Smooth muscle cell (in vitro differentiated cells): ENCODE measurements at regions not wholly inside any gene's neighbourhood (a gene's known extent, or its start where the extent isn't known, plus 50 kb on each side); places are given as distances from the start of the nearest gene placed in this dataset.

Experiments
- DNase-seq: peaks from one replicate; lab custom pipeline; 2025; ENCODE audit not compliant: unreplicated experiment; lab: John Stamatoyannopoulos, UW
- H2AFZ ChIP-seq: fragments of 200-600 bp; sonication (generic); 2 replicates; pipeline ENCODE4 v1.6.0; 2016; ENCODE audit warnings: antibody characterized with exemption, low read depth, mild to moderate bottlenecking
- H3F3A ChIP-seq: fragments of 200-600 bp; sonication (generic); 2 replicates; pipeline ENCODE4 v1.6.0; 2017; ENCODE audit warnings: antibody characterized with exemption, low read depth
- H3K27ac ChIP-seq: fragments of 200-600 bp; sonication (generic); 2 replicates; pipeline ENCODE4 v1.5.1; 2016; ENCODE audit warnings: low read depth, mild to moderate bottlenecking
- H3K27me3 ChIP-seq: fragments of 200-600 bp; sonication (generic); 2 replicates; pipeline ENCODE4 v1.6.1; 2016; ENCODE audit warnings: low read depth, mild to moderate bottlenecking
- H3K36me3 ChIP-seq: fragments of 200-600 bp; sonication (generic); 2 replicates; pipeline ENCODE4 v1.5.1; 2016; ENCODE audit warnings: low read depth
- H3K4me1 ChIP-seq: fragments of 200-600 bp; sonication (generic); 2 replicates; pipeline ENCODE4 v1.5.1; 2016; ENCODE audit warnings: low read depth
- H3K4me2 ChIP-seq: fragments of 200-600 bp; sonication (generic); 2 replicates; pipeline ENCODE4 v1.6.0; 2016; ENCODE audit warnings: mild to moderate bottlenecking
- H3K4me3 ChIP-seq: fragments of 200-600 bp; sonication (generic); 2 replicates; pipeline ENCODE4 v1.5.1; 2016; ENCODE audit warnings: mild to moderate bottlenecking
- H3K79me2 ChIP-seq: fragments of 200-600 bp; sonication (generic); 2 replicates; pipeline ENCODE4 v1.6.0; 2016; ENCODE audit warnings: low read depth, mild to moderate bottlenecking
- H3K9ac ChIP-seq: fragments of 200-600 bp; sonication (generic); 2 replicates; pipeline ENCODE4 v1.6.0; 2016; ENCODE audit warnings: low read depth
- H3K9me3 ChIP-seq: fragments of 200-600 bp; sonication (generic); replicated peaks from 2 replicates; pipeline ENCODE4 v1.5.1; 2016; ENCODE audit warnings: low read depth
- H4K20me1 ChIP-seq: fragments of 200-600 bp; sonication (generic); 2 replicates; pipeline ENCODE4 v1.6.0; 2016; ENCODE audit warnings: low read depth
- CTCF ChIP-seq: fragments of 200-600 bp; sonication (generic); IDR thresholded peaks from 2 replicates; pipeline ENCODE4 v1.5.1; 2017; ENCODE audit warnings: borderline replicate concordance, mild to moderate bottlenecking, antibody characterized with exemption; ENCODE audit not compliant: insufficient read depth, poor library complexity, severe bottlenecking
- WGBS: methylation state at CpG from one replicate; pipeline ENCODE4 v1.1.7; 2016; ENCODE audit warnings: low lambda C conversion rate; 5-methylcytosine and 5-hydroxymethylcytosine counted together

GRCh38 chrX:42485601-42486000 is 292.4 kb downstream of the PPP1R2C start:
- Histone ChIP-seq H3F3A (no peaks in the 10 kb centered on the region), H3K4me1 (no peaks in the 10 kb centered on the region), H3K4me2 (no peak overlapping the region), H3K79me2 (no peaks in the 10 kb centered on the region), H3K9ac (no peak overlapping the region), H4K20me1 (no peaks in the 10 kb centered on the region), H2AFZ (no peak overlapping the region), H3K27me3 (no peaks in the 10 kb centered on the region), H3K27ac (no peak overlapping the region), H3K4me3 (no peak overlapping the region), H3K9me3 (no peaks in the 10 kb centered on the region), H3K36me3 (no peaks in the 10 kb centered on the region)
- WGBS, result 66% methylated on average over 2 of the region's 2 CpGs
- DNase-seq, result no peak
- TF ChIP-seq CTCF, result no peak

GRCh38 chrX:42484233-42484632 is 293.7 kb downstream of the PPP1R2C start:
- no peak for TF ChIP-seq CTCF

GRCh38 chrX:42477396-42477795 is 300.6 kb downstream of the PPP1R2C start:
- H3K36me3 ChIP-seq, result no peaks in the 10 kb centered on the region
- no peaks in the 10 kb centered on the region for H3K79me2 ChIP-seq
- no peak overlapping the region for H3K4me2 ChIP-seq
- no peaks in the 10 kb centered on the region for H4K20me1 ChIP-seq
- no peaks in the 10 kb centered on the region for H3K9me3 ChIP-seq
- no peaks in the 10 kb centered on the region for H3K4me1 ChIP-seq
- H3K27me3 ChIP-seq, result no peaks in the 10 kb centered on the region
- no peak overlapping the region for H3K9ac ChIP-seq
- no peak overlapping the region for H3K4me3 ChIP-seq
- no peak for TF ChIP-seq CTCF
- WGBS, result 97% methylated on average over 1 of the region's 1 CpG
- H3F3A ChIP-seq, result no peaks in the 10 kb centered on the region
- no peak for DNase-seq
- H3K27ac ChIP-seq, result no peak overlapping the region
- H2AFZ ChIP-seq, result no peak overlapping the region

More at GRCh38 chrX:42484233-42484632, 293.7 kb downstream of the PPP1R2C start:
- WGBS, result 93% methylated on average over 1 of the region's 1 CpG
- Histone ChIP-seq H2AFZ (no peak overlapping the region), H3K27me3 (no peaks in the 10 kb centered on the region), H3K27ac (no peak overlapping the region), H3K79me2 (no peaks in the 10 kb centered on the region), H3K4me3 (no peak overlapping the region), H3F3A (no peaks in the 10 kb centered on the region), H3K36me3 (no peaks in the 10 kb centered on the region), H3K4me2 (no peak overlapping the region), H3K9ac (no peak overlapping the region), H3K4me1 (no peaks in the 10 kb centered on the region), H3K9me3 (no peaks in the 10 kb centered on the region), H4K20me1 (no peaks in the 10 kb centered on the region)
- DNase-seq, result no peak

GRCh38 chrX:42472727-42473126 is 305.2 kb downstream of the PPP1R2C start:
- no peak overlapping the region for H3K4me2 ChIP-seq
- H3K9me3 ChIP-seq, result no peaks in the 10 kb centered on the region
- H3K27me3 ChIP-seq, result no peaks in the 10 kb centered on the region
- H4K20me1 ChIP-seq, result no peaks in the 10 kb centered on the region
- DNase-seq, result no peak
- H3K4me1 ChIP-seq, result no peaks in the 10 kb centered on the region
- no peaks in the 10 kb centered on the region for H3F3A ChIP-seq
- no peaks in the 10 kb centered on the region for H3K79me2 ChIP-seq
- WGBS, result 85% methylated on average over 1 of the region's 1 CpG
- no peaks in the 10 kb centered on the region for H3K36me3 ChIP-seq
- no peak overlapping the region for H2AFZ ChIP-seq
- no peak overlapping the region for H3K27ac ChIP-seq
- H3K9ac ChIP-seq, result no peak overlapping the region
- TF ChIP-seq CTCF, result no peak
- H3K4me3 ChIP-seq, result no peak overlapping the region
